Testis (tissue), 2 donors: ENCODE measurements at regions not wholly inside any gene's neighbourhood (a gene's known extent, or its start where the extent isn't known, plus 50 kb on each side); places are given as distances from the start of the nearest gene placed in this dataset.

ENCODE experiments used
- DNase-seq: peaks from one replicate; pipeline ENCODE4 v3.0.0-alpha.2; 2019
- H3K27ac ChIP-seq, 2 donors: fragments of 200-600 bp; sonication (generic); one replicate each; pipeline ENCODE4 v1.5.1; 2019
- H3K27me3 ChIP-seq: fragments of 200-600 bp; sonication (generic); one replicate; pipeline ENCODE4 v1.5.1; 2019
- H3K36me3 ChIP-seq: fragments of 200-600 bp; sonication (generic); one replicate; pipeline ENCODE4 v1.5.1; 2017; ENCODE audit warnings: low read depth; ENCODE audit errors: missing control alignments
- H3K4me1 ChIP-seq: fragments of 200-600 bp; sonication (generic); one replicate; pipeline ENCODE4 v1.5.1; 2019
- H3K4me3 ChIP-seq, 2 donors: fragments of 200-600 bp; sonication (generic); one replicate each; pipeline ENCODE4 v1.5.1; 2017 to 2019
- H3K9me3 ChIP-seq: fragments of 200-600 bp; sonication (generic); one replicate; pipeline ENCODE4 v1.5.1; 2017
- CTCF ChIP-seq, 3 experiments: fragments of 450-650 bp in 2 of 3; fragments of 200-600 bp in 1 of 3; sonication (generic) in 1 of 3; IDR thresholded peaks; one replicate each; pipeline ENCODE4 v1.5.1; 2016 to 2019; ENCODE audit warnings: antibody characterized with exemption in 3 of 3, mild to moderate bottlenecking in 2 of 3, moderate library complexity in 1 of 3
- POLR2A ChIP-seq: fragments of 450-650 bp; IDR thresholded peaks from one replicate; pipeline ENCODE4 v1.6.1; 2017; ENCODE audit warnings: antibody characterized with exemption, mild to moderate bottlenecking, moderate library complexity
- WGBS, 2 donors: methylation state at CpG; one replicate each; pipeline ENCODE4 v1.1.5; 2018; 5-methylcytosine and 5-hydroxymethylcytosine counted together
- intact Hi-C: fragments of 100-400 bp; cut with DNase I; formaldehyde crosslinking; loops from one replicate; pipeline ENCODE4 v1.15.1; 2023; ENCODE audit warnings: low total_unique reads

GRCh38 chr14:71720978-71721624, 211.1 kb upstream of the RGS6 start:
- 93 to 94% methylated on average over 5 to 9 of the region's 9 CpGs for WGBS, 2 donors
- intact Hi-C loops = no loop called here

GRCh38 chr14:71721791-71722190, 210.4 kb upstream of the RGS6 start:
- intact Hi-C loops = no loop called here

More at GRCh38 chr14:71720978-71721624, 211.1 kb upstream of the RGS6 start:
- peak; percentile 40 for DNase-seq
- Histone ChIP-seq H3K27me3 (no peaks in the 10 kb centered on the region), H3K4me3 (no peak overlapping the region), H3K36me3 (no peaks in the 10 kb centered on the region), H3K4me1 (no peaks in the 10 kb centered on the region), H3K27ac (no peak overlapping the region), H3K9me3 (no peaks in the 10 kb centered on the region)
- TF ChIP-seq POLR2A (no peak), CTCF (IDR thresholded peaks at IDR 0.05) (no peak)

DNA sequence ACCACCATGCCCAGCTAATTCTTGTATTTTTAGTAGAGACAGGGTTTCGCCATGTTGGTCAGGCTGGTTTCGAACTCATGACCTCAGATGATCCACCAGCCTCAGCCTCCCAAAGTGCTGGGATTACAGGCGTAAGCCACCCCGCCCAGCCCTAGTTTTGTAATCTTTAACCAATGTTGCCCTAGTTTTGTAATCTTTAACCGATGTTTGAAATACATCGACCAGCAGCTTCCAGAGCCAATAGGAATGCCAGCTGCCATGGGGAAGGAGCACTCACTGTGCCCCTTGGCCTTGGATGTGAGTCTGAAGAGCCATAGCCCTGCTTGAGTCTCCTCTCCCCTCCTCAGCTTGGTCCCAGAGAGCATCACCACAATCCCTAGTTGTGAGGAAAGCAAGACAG, 209.3 kb upstream of the RGS6 start:
- no peak for TF ChIP-seq POLR2A
- TF ChIP-seq CTCF (IDR thresholded peaks at IDR 0.05) = no peak
- intact Hi-C loops = no loop called here
- no peaks in the 10 kb centered on the region for H3K36me3 ChIP-seq
- no peak overlapping the region for H3K27ac ChIP-seq
- no peaks in the 10 kb centered on the region for H3K4me1 ChIP-seq
- H3K27me3 ChIP-seq = no peaks in the 10 kb centered on the region
- no peak overlapping the region for H3K4me3 ChIP-seq
- 95 to 97% methylated on average over 6 of the region's 6 CpGs for WGBS, 2 donors
- DNase-seq = no peak
- no peaks in the 10 kb centered on the region for H3K9me3 ChIP-seq

More at GRCh38 chr14:71721791-71722190, 210.4 kb upstream of the RGS6 start:
- Histone ChIP-seq H3K9me3 (no peaks in the 10 kb centered on the region), H3K4me3 (no peak overlapping the region), H3K4me1 (no peaks in the 10 kb centered on the region), H3K27me3 (no peaks in the 10 kb centered on the region), H3K36me3 (no peaks in the 10 kb centered on the region), H3K27ac (no peak overlapping the region)
- TF ChIP-seq POLR2A = no peak
- no peak for TF ChIP-seq CTCF (IDR thresholded peaks at IDR 0.05)
- DNase-seq = no peak
- WGBS, 2 donors = 62 to 70% methylated on average over 3 of the region's 3 CpGs

GRCh38 chr14:71725922-71726579, 206.2 kb upstream of the RGS6 start:
- H3K9me3 ChIP-seq = no peaks in the 10 kb centered on the region
- 83 to 87% methylated on average over 7 of the region's 7 CpGs for WGBS, 2 donors
- intact Hi-C loops = no loop called here
- no peak overlapping the region for H3K27ac ChIP-seq
- no peak for TF ChIP-seq CTCF (IDR thresholded peaks at IDR 0.05)
- TF ChIP-seq POLR2A = no peak
- H3K27me3 ChIP-seq = no peaks in the 10 kb centered on the region
- H3K4me1 ChIP-seq = no peaks in the 10 kb centered on the region
- DNase-seq = no peak
- H3K36me3 ChIP-seq = no peaks in the 10 kb centered on the region
- H3K4me3 ChIP-seq = no peak overlapping the region

- H3K27ac ChIP-seq = no peak overlapping the region
Measured at GRCh38 chr14:71726580-71727021, 205.6 kb upstream of the RGS6 start.

More at GRCh38 chr14:71726580-71727021, 205.6 kb upstream of the RGS6 start:
- WGBS, 2 donors = 77 to 83% methylated on average over 2 to 3 of the region's 3 CpGs
- H3K4me3 ChIP-seq = no peak overlapping the region
- DNase-seq = no peak
- H3K36me3 ChIP-seq = no peaks in the 10 kb centered on the region
- H3K4me1 ChIP-seq = no peaks in the 10 kb centered on the region
- no peaks in the 10 kb centered on the region for H3K27me3 ChIP-seq
- no peaks in the 10 kb centered on the region for H3K9me3 ChIP-seq
- intact Hi-C loops = no loop called here
- TF ChIP-seq CTCF (IDR thresholded peaks at IDR 0.05) = no peak
- no peak for TF ChIP-seq POLR2A
